HG03175 (cell line): ENCODE measurements at regions not wholly inside any gene's neighbourhood (a gene's known extent, or its start where the extent isn't known, plus 50 kb on each side); places are given as distances from the start of the nearest gene placed in this dataset.

Experiments
- ATAC-seq: cut with Tn5 transposase; IDR thresholded peaks from one replicate; pipeline ENCODE4 v1.9.1; 2021; ENCODE audit warnings: mild to moderate bottlenecking, moderate library complexity; ENCODE audit not compliant: unreplicated experiment

DNA sequence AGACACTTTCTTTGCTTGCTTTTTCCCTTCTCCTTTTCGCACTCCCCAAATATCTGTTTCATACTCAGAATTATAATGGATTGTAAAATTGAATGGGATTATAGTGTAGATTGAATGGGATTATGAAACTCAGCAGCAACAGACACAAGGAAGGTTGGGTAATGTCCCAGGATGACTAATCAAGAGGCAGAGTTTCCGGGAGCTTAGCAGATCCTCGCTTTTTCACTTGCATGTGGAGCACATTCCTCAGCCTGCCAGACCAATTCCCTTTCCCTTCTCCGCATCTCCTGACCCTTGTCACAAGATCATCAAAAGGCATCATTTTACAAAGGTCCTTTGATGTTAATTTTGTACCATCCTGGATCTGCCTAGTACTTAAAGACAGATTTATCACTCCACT lies 55.1 kb upstream of the SLC1A1 start:
- no peak for ATAC-seq

DNA sequence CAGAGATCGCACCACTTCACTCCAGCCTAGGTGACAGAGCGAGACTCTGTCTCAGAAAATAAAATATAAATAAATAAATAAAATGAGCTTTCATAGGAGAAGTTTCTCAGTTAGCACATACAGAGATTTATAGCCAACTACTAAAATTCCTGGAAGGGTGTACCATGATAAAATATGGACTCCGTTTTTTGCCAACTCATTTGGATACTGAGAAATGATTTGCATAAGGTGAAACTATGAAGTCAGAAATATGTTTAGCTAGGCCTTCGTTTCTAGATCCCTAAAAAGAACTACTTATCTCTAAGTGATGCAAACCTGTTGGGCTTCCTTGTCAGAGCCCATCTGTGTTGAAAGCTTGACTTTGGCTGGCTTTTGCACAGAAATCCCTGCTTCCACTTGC lies 56.9 kb upstream of the SLC1A1 start:
- peak; percentile 46 for ATAC-seq

DNA sequence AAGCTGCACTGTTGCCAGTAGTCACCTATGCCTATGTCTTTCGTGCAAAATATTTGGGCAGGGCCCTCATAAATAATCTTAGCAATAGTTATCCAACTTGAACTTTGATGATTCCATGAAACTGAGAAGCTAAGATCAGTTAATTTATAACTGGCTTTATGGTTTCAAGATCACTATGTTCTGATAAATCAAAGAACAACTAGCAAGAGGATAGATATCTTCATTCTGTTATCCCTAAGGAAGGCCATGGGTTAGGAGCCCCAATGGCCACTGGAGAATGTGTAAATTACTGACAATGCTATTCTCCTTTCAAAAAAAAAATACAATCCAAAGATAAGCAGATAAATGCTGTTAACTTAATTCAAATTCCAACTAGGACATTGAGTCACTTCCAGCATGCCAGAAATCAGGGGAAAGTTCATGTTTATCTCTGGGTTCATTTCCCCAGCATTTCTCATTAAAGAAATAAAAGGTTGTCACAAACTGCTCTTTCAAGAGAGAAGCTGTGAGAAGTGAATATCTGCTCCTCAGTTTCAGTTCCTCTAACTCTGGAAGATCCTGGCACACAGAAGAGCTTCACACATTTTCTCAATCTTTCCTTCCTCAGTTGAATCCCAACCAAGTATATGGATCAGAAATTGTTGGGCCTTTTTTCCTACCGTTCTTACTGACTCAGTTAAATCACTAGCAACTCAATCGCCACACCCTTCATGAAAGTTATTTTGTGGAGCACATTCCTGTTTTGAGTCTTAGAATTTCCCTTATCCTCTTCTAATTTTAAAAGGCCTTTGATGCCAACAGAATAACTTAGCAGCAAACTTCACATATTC lies 59.6 kb upstream of the SLC1A1 start:
- no peak for ATAC-seq

DNA sequence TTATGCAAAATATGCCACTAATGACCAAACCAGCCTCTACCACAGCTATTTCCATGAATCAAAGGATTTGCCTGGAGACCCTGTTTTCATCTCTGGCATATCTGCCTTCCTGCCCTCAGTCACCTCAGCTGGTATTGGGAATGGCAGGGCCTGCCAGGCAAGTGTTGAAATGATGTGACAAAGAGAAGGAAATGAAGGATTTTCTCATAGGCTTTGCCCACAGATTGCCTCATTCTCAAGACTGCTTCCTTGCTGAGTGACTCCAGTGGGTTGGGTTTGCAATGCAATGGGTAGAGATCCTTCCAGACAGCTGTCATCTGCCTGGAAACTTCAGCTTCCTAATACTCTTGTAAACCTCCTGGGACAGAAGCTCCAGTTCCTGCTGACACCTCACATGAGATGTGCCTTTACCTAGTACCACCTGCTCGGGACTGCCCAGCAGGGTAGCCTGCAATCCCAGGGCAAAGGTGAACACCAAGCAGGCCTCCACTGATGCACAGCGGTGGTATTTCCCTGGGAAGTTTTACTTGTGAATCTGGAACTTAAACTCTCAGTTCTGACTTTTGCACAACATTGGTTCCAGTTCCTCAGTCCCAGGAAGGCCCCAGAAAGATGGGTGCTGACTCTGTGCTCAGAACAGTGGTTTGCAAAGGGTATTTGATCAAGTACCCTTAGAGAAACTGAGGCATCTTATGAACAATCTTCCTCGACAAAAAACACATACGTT lies 64.8 kb upstream of the SLC1A1 start:
- no peak for ATAC-seq

DNA sequence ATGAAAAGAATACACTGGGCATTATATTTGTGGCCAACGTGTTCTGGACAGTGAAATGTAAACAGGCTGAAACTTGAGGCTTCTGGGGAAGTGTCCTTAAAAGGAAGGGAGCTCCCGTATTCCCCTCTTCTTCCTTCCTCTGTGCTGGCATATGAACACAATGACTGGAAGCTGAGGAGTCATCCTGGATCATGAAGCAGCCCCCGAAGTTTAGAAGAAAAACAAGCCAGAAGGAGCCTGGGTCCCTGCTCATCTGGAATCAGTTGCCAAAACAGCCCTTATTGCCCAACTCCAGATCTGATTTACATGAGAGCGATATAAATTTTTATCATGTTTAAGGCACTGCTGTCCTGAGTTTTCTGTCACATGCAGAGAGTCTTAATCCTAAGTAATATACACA lies 65.4 kb upstream of the SLC1A1 start:
- ATAC-seq, result no peak

DNA sequence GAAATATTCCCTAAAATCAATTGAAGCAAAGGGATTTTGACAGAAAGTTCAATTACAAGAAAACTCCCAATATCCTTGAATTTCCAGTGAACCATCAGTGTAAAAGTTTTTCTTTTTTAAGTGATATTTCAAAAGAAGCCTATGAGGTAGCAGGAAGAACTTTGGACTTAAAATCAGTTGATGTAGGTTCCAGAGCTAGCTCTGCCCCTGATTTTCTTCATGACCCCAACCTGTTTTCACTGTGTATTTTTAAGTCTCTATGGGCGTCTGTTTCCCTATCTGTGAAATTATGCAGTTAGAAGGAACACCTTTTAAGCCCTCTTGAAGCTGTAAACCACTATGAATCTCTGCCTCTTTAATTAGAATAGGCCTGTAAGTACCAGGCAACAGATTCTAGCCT lies 66.2 kb upstream of the SLC1A1 start:
- no peak for ATAC-seq

DNA sequence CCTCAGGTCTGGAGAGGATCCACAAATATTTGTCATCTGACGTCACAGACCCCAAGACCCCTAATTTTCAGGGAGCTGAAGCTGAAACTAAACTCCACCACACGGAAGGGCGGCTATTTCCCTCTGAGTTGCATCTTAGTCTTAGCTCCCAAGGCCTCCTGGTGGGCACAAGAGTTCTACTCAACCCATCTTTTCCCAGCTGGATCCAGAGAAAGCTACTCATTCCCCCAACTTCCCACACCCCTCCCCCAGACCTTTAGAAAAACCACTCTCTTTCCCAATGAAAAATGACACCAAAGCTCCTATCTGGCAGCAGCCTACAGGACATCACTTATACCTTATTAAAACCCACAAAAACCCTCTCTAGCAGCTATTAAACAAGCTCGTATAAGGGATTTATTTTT lies 67.1 kb upstream of the SLC1A1 start:
- ATAC-seq, result no peak

DNA sequence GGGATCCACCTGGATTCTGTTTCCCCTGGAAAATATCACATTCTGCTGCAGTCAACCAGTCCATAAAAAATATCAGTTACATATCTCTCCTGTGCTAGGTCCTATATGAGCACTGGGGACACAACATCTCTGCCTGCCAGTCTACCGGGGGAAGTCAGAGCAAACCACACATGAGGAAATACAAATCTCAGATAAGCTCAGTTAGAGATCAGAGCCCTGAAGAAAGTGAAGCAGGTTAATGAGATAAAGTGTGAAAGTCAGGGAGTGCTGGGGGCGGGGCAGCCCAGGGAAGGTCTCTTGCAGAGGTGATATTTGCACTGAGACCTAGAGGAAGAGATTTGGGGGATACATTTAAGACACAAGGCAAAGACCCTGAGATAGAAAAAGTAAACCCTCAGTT lies 67.8 kb upstream of the SLC1A1 start:
- peak; percentile 65 for ATAC-seq

DNA sequence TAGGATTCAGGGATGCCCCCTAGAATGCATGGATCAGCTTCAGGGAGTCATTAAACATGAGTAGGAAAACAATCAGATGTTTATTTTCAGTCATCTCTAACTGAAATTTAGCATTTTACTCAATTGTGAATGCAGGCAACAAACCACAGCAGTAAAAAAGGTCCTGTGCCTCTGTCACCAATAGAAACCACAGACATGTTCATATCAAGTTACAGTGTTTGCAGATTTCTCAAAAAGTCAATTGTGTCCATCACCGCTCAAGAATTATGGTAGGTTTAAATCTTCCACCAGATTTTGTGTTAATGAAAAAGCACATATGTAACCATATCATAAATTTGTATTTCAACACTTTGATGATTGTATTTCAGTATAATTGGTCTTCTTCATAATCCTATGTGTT lies 68.4 kb upstream of the SLC1A1 start:
- no peak for ATAC-seq

DNA sequence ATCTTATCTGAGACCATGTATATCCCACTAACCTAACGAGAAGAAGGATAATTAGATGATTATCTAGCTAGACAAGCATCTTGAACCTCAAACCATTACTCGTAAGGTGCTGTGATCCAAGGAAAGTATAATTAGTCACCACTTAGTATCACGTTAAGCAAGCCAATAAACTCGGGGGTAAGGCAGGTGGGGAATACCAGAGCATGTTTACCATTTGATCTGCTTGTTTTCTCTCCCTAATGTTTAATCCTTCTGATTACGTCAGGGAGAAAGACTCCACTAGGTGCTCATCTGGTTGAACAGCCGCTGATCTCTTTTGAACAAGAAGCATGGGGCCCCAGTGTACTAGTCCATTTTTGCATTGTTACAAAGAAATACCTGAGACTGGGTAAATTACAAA lies 69.9 kb upstream of the SLC1A1 start:
- ATAC-seq, result no peak

DNA sequence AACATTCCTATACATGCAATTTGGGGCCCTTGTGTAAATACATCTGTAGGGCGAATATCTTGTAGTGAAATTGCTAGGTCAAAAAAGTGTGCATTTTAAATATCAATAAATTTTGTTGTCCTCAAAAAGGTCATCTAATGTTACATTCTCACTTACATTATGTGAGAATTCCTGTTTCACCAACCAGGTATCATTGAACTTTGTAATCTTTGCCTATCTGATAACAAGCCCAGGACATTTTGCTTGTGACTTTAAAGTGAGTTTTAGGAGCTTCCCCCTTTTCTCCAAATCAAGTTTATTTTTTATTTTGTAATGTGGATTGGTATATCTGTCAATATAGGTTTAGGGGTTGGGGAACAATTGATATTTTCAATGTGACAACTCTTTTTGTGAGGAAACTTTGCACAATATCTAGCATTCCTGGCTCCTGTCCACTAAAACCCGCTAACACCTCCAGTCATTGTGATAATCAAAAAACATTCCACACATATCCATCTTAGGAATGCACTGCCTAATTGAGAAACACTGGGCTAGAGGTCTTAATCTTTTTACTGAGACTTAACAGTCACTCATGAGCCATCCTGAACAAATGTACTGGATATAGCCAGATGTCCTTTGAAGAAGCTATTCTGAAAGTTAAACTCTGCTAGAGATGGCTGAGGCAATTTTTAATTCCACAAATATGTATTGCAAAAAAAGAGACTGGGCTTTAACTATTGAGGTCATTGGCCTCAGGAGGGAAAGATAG lies 72.5 kb upstream of the SLC1A1 start:
- ATAC-seq, result no peak

DNA sequence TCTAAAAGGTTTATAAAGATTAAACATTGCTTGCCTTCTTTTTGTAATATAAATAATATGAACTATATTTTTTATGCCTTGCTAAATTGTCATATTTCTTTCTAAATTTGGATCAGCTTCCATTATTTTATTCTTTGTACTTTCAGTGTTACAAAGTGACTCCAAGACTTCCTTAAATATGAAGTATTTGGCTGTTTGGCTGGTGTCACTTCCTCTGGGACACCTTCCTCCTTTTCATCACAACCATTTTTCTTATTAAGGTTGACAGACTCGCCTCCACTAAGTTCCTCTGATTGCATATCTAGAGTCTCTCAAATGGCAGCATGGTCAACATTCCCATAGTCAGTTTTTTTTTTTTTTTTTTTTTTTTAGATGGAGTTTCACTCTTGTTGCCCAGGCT lies 73.8 kb upstream of the SLC1A1 start:
- ATAC-seq, result no peak

DNA sequence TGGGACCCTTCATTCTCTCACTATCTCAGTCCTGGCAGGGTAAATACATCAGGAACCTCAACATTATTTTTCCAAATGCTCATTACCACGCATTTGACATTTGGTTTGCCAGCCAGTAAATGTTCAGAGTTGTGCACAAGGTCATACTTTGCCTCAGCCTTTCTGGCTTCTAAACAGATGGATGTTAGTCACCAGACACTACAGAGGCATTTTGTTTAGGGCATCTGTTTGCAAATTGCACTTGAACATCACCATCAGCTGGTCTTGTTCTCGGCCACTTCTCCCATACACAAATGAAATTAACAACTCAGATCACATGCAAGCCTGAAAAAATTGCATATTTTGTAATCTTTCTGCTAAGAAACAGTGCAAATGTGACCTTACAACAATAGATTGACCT lies 75.0 kb upstream of the SLC1A1 start:
- ATAC-seq, result no peak

DNA sequence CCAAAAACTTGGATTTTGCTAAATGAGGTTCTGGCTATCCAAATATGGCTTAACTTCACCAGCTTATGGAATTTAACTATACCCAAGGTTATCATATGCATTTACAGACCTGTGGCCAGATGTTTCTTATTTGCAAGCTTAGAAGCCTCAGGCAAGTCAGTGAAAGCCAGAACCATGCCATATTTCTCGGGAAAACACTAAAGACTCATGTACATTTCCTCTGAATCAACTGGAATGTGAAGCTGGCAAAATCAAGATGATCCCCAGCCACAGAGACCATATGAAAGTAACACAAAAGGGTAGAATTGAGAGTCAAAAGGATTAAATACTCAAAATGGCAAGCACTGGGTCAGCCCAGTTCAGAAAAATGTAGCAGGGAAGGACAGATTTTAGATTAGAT lies 76.4 kb upstream of the SLC1A1 start:
- no peak for ATAC-seq

DNA sequence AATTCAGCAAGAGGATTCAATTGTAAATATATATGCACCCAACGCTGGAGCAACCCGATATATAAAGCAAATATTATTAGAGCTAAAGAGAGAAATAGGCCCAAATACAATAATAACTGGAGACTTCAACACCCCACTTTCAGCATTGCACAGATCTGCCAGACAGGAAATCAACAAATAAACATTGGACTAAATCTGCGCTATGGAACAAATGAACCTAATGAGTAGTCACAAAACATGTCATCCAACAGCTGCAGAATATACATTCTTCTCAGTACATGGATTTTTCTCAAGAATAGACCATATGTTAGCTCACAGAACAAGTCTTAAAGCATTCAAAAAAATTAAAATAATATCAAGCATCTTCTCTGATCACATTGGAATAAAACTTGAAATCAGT lies 86.1 kb upstream of the SLC1A1 start:
- ATAC-seq, result no peak

DNA sequence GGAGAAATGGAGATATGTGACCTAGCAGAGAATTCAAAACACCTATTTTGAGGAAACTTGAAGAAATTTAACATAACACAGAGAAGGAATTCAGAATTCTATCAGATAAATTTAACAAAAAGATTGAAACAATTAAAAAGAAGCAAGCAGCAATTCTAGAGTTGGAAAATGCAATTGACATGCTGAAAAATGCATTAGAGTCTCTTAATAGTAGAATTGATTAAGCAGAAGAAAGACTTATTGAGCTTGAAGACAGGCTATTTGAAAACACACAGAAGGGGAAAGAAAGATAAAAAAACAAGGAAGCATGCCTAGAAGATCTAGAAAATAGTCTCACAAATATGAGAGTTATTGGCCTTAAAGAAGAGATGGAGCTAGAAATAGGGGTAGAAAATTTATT lies 87.8 kb upstream of the SLC1A1 start:
- no peak for ATAC-seq

DNA sequence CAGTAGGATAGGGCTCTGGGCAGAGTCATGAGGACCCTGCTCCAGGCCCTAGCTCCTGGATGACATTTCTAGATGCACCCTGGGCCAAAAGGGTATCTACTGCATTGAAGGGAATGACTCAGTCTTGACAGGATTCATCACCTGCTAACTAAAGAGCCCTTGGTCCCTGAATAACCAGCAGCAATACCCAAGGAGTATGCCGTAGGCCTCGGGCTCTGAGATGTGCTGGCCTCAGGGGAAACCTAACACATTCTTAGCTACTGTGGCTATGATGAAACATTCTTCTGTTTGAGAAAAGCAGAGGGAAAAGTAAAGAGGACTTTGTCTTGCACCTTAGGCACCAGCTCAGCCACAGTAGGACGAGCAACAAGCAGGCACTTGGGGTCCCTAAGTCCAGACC lies 89.5 kb upstream of the SLC1A1 start:
- ATAC-seq, result no peak

DNA sequence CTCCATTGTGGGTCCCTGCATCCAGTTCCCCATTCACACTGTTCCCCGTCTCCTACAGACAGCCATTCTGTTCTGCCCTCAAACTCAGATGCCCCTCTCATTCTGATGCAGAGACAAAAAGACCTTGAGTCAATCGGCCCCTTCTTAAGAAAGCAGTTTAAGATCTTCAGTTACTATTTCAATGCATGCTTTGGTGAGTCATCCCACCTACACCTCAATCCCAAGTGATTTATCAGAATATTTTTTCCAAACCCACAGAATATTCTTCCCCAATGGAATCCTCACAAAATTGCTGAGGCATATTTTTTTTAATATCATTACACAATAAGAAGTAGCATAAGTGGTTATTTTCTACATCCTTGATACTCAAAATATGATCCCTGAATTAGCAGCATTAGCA lies 92.4 kb upstream of the SLC1A1 start:
- ATAC-seq, result no peak

DNA sequence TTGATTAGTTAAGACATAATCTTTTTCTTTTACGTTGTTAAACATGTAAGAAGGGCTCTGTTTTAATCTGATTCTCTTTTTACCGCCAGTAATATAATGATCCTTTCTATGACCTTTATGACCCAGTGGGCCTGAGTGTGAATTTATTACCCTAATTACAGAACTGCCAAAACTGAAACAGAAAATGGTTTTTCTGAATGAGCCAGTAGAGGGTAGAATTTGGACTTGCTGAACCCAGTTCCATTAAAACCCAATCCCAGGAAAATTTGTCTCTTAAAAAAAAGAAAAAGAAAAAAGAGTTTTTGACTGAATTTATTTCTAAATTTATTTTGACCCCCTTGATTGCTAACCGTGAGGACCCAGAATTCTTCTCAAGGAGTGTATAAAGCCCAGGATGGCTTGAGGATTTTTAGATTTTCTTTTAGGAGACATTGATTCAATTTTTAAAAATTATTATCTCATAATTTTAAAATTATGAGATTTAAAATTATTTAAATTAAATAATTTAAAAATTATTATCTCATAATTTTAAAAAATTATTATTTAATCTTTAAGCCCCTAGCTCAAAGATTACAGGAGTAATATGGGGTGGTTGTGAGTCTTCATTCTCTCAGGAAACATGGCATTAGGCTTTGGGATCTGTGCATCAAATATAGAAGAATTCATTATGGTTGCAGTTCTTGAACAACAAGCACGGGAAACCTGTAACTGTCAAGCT lies 94.1 kb upstream of the GLIS3 start:
- ATAC-seq, result no peak

DNA sequence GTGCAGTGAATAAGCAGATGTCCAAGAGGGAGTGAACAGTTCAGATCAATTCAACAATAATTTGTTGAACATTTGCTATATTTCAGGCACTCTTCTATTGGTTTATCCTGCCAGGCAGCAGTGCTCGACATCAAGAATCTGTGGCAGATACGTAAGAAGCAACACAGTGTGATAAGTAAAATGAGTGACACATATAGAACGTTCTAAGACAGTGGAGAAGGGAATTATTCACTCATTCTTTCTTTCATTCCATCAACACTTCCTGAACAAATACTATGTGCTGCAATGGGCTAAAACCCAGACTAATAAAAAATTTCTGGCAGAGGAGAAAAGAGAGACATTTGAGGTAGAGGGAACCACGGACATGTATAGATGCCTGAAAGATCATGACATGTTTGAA lies 89.9 kb upstream of the GLIS3 start:
- no peak for ATAC-seq

DNA sequence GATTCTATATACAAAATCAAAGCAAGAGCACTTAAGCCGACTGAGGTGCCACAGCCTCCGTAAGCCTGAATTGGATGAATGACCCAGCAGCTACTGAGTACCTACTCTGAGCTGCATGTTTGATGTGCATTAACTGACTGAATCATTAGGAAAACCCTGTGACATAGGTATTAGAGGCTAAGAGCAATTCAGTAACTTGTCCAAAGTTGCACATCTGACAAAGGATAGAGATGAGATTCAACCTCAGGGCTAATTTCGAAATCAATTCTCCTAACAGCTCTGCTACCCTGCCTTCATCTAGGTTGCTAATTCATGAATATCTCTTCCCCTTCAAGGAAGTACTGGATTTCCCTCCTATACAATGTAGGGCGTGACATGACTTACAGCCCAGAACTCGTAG lies 89.1 kb upstream of the GLIS3 start:
- ATAC-seq, result no peak
